Keratinocyte (primary cell): ENCODE measurements at regions not wholly inside any gene's neighbourhood (a gene's known extent, or its start where the extent isn't known, plus 50 kb on each side); places are given as distances from the start of the nearest gene placed in this dataset.

Experiments used
- DNase-seq: peaks from one replicate; pipeline ENCODE4 v3.0.0-alpha.2; 2011; ENCODE audit warnings: low read depth, missing footprints, low spot score
- FAIRE-seq: peaks from 2 replicates; lab custom pipeline; 2011; peaks lifted over from hg19 to GRCh38; lab: Jason Lieb, UNC
- H2AFZ ChIP-seq: 2 replicates; pipeline ENCODE4 v1.6.0; 2012; ENCODE audit warnings: low read length, control low read depth, inconsistent platforms; ENCODE audit not compliant: control insufficient read depth
- H3K27ac ChIP-seq: 2 replicates; pipeline ENCODE4 v1.5.1; 2011; ENCODE audit warnings: low read length; ENCODE audit not compliant: control insufficient read depth, insufficient read depth
- H3K27me3 ChIP-seq: 3 replicates; pipeline ENCODE4 v1.6.0; 2011; ENCODE audit warnings: low read length; ENCODE audit not compliant: control insufficient read depth, insufficient read depth; ENCODE audit errors: extremely low read depth
- H3K36me3 ChIP-seq, 2 experiments: 2 replicates in 1 of 2; 3 replicates in 1 of 2; pipeline ENCODE4 v1.5.1; 2011; ENCODE audit warnings: low read length in 2 of 2, mild to moderate bottlenecking in 1 of 2; ENCODE audit not compliant: control insufficient read depth in 2 of 2, insufficient read depth in 2 of 2; ENCODE audit errors: extremely low read depth in 1 of 2
- H3K4me1 ChIP-seq: 3 replicates; pipeline ENCODE4 v1.5.1; 2011; ENCODE audit warnings: low read length; ENCODE audit not compliant: control insufficient read depth, insufficient read depth; ENCODE audit errors: extremely low read depth
- H3K4me2 ChIP-seq: 3 replicates; pipeline ENCODE4 v1.6.0; 2011; ENCODE audit warnings: low read depth, low read length; ENCODE audit not compliant: control insufficient read depth, insufficient read depth; ENCODE audit errors: extremely low read depth
- H3K4me3 ChIP-seq, 3 experiments: fragments of 200-600 bp in 1 of 3; sonication (generic) in 1 of 3; 2 replicates in 2 of 3; 3 replicates in 1 of 3; pipeline ENCODE4 v1.5.1; 2011 to 2016; ENCODE audit warnings: low read length in 3 of 3, mild to moderate bottlenecking in 3 of 3, control low read depth in 2 of 3, inconsistent platforms in 1 of 3, low read depth in 1 of 3, mixed read lengths in 1 of 3, mixed run types in 1 of 3, moderate library complexity in 1 of 3; ENCODE audit not compliant: control insufficient read depth in 2 of 3, insufficient read depth in 2 of 3; ENCODE audit errors: extremely low read depth in 1 of 3
- H3K79me2 ChIP-seq: 2 replicates; pipeline ENCODE4 v1.6.0; 2012; ENCODE audit warnings: low read length; ENCODE audit not compliant: control insufficient read depth, insufficient read depth
- H3K9ac ChIP-seq: 3 replicates; pipeline ENCODE4 v1.6.0; 2011; ENCODE audit warnings: low read length; ENCODE audit not compliant: control insufficient read depth, insufficient read depth; ENCODE audit errors: extremely low read depth
- H3K9me1 ChIP-seq: 3 replicates; pipeline ENCODE4 v1.6.0; 2011; ENCODE audit warnings: low read length; ENCODE audit not compliant: control insufficient read depth, insufficient read depth; ENCODE audit errors: extremely low read depth
- H3K9me3 ChIP-seq: 2 replicates; pipeline ENCODE4 v1.5.1; 2012; ENCODE audit warnings: low read depth, low read length; ENCODE audit not compliant: control insufficient read depth
- H4K20me1 ChIP-seq: 3 replicates; pipeline ENCODE4 v1.6.0; 2011; ENCODE audit warnings: low read length; ENCODE audit not compliant: control insufficient read depth, insufficient read depth; ENCODE audit errors: extremely low read depth
- CTCF ChIP-seq, 3 experiments: IDR thresholded peaks in 1 of 3; conservative IDR thresholded peaks in 1 of 3; optimal IDR thresholded peaks in 1 of 3; 2 replicates in 2 of 3; 3 replicates in 1 of 3; pipeline versions ENCODE3 to v1.5.1; 2011; ENCODE audit warnings: low read length in 3 of 3, mild to moderate bottlenecking in 3 of 3, moderate library complexity in 2 of 3, control low read depth in 1 of 3, inconsistent platforms in 1 of 3; ENCODE audit not compliant: insufficient read depth in 2 of 3; ENCODE audit errors: extremely low read depth in 1 of 3
- EZH2 ChIP-seq: IDR thresholded peaks from one replicate; pipeline ENCODE4 v1.6.1; 2012; ENCODE audit warnings: inconsistent platforms, mild to moderate bottlenecking, low read length, moderate library complexity
- dilution Hi-C: fragments of 300-500 bp; cut with MboI; formaldehyde crosslinking; loops from one replicate; pipeline ENCODE4 v1.7.0; 2020; ENCODE audit warnings: low sequenced_read_pairs; ENCODE audit not compliant: extremely low pct_ligation_motif_present

- FAIRE-seq = no peak
- Histone ChIP-seq H3K9ac (no peak overlapping the region), H3K9me3 (no peaks in the 10 kb centered on the region), H3K4me2 (no peak overlapping the region), H3K27ac (no peak overlapping the region), H3K9me1 (no peaks in the 10 kb centered on the region), H3K4me3 (no peak overlapping the region), H3K27me3 (no peaks in the 10 kb centered on the region), H3K36me3 (no peaks in the 10 kb centered on the region), H3K79me2 (no peaks in the 10 kb centered on the region), H4K20me1 (no peaks in the 10 kb centered on the region), H2AFZ (no peak overlapping the region), H3K4me1 (no peaks in the 10 kb centered on the region)
- TF ChIP-seq EZH2 (no peak), CTCF (optimal IDR thresholded peaks at IDR 0.05 in 1 of 3, IDR thresholded peaks at IDR 0.05 in 1 of 3, conservative IDR thresholded peaks at IDR 0.05 in 1 of 3; ENCODE audit: extremely low read depth in 1 of 3, insufficient read depth in 2 of 3, low read length in 3 of 3) (no peak)
- DNase-seq = no peak
- dilution Hi-C loops = no loop called here
Measured at GRCh38 chr21:19535356-19535755, 1131.8 kb upstream of the TMPRSS15 start.

GRCh38 chr21:19537116-19537515, 1133.5 kb upstream of the TMPRSS15 start:
- no peaks in the 10 kb centered on the region for H3K36me3 ChIP-seq
- DNase-seq (no peak), FAIRE-seq (no peak)
- no peaks in the 10 kb centered on the region for H3K4me1 ChIP-seq
- H3K9me1 ChIP-seq = no peaks in the 10 kb centered on the region
- no peak overlapping the region for H3K4me3 ChIP-seq
- H3K4me2 ChIP-seq = no peak overlapping the region
- TF ChIP-seq EZH2 = no peak
- TF ChIP-seq CTCF (optimal IDR thresholded peaks at IDR 0.05 in 1 of 3, IDR thresholded peaks at IDR 0.05 in 1 of 3, conservative IDR thresholded peaks at IDR 0.05 in 1 of 3; ENCODE audit: extremely low read depth in 1 of 3, insufficient read depth in 2 of 3, low read length in 3 of 3) = no peak
- no peak overlapping the region for H2AFZ ChIP-seq
- no peaks in the 10 kb centered on the region for H3K9me3 ChIP-seq
- dilution Hi-C loops = no loop called here
- no peaks in the 10 kb centered on the region for H3K27me3 ChIP-seq
- no peak overlapping the region for H3K9ac ChIP-seq
- no peak overlapping the region for H3K27ac ChIP-seq
- H3K79me2 ChIP-seq = no peaks in the 10 kb centered on the region
- no peaks in the 10 kb centered on the region for H4K20me1 ChIP-seq
